H1 (cell line): ENCODE measurements at regions not wholly inside any gene's neighbourhood (a gene's known extent, or its start where the extent isn't known, plus 50 kb on each side); places are given as distances from the start of the nearest gene placed in this dataset.
A peak's percentile ranks its signal among the peaks of the same experiment; 100 is the strongest.

Source experiments
- CTCF ChIA-PET: fragments of 300-600 bp; sonication (Branson Sonifier 250); formaldehyde crosslinking; loops from one replicate; lab custom pipeline; 2021; ENCODE audit not compliant: partially characterized antibody; lab: Charles Lee
- POLR2A ChIA-PET: fragments of 300-600 bp; sonication (Branson Sonifier 250); formaldehyde crosslinking; loops from one replicate; lab custom pipeline; 2021; ENCODE audit warnings: inconsistent platforms; ENCODE audit not compliant: partially characterized antibody; lab: Charles Lee
- DNase-seq, 2 experiments: peaks; one replicate each; pipeline versions ENCODE4 v3.0.0 to v3.0.0-alpha.2; 2010 to 2022; ENCODE audit warnings: low spot score in 2 of 2, low read depth in 1 of 2, mixed read lengths in 1 of 2
- FAIRE-seq: peaks from 2 replicates; lab custom pipeline; 2011; peaks lifted over from hg19 to GRCh38; lab: Jason Lieb, UNC
- H2AFZ ChIP-seq: 2 replicates; pipeline ENCODE4 v1.8.1; 2012; ENCODE audit warnings: low read length, inconsistent platforms
- H2AK5ac ChIP-seq: 2 replicates; pipeline ENCODE4 v1.6.1; 2013; ENCODE audit warnings: low read depth, low read length
- H2BK120ac ChIP-seq: replicated peaks from 2 replicates; pipeline ENCODE3; 2013; ENCODE audit warnings: low read depth, low read length, inconsistent platforms
- H2BK12ac ChIP-seq: 2 replicates; pipeline ENCODE4 v1.6.1; 2013; ENCODE audit warnings: low read depth, low read length
- H2BK15ac ChIP-seq: 2 replicates; pipeline ENCODE4 v1.6.1; 2013; ENCODE audit warnings: low read length
- H2BK20ac ChIP-seq: 2 replicates; pipeline ENCODE4 v1.6.1; 2013; ENCODE audit warnings: low read length
- H2BK5ac ChIP-seq: 2 replicates; pipeline ENCODE4 v1.6.1; 2013; ENCODE audit warnings: low read depth, low read length
- H3K14ac ChIP-seq: 2 replicates; pipeline ENCODE4 v1.6.1; 2013; ENCODE audit warnings: inconsistent platforms; ENCODE audit not compliant: insufficient read length
- H3K18ac ChIP-seq: 2 replicates; pipeline ENCODE4 v1.6.1; 2013; ENCODE audit warnings: low read length; ENCODE audit errors: extremely low read depth
- H3K23ac ChIP-seq: 2 replicates; pipeline ENCODE4 v1.6.1; 2013; ENCODE audit warnings: inconsistent platforms; ENCODE audit not compliant: insufficient read length
- H3K23me2 ChIP-seq: 2 replicates; pipeline ENCODE4 v1.6.1; 2013; ENCODE audit warnings: low read depth, low read length
- H3K27ac ChIP-seq: 2 replicates; pipeline ENCODE4 v1.6.1; 2011; ENCODE audit warnings: low read depth, low read length, inconsistent platforms
- H3K27me3 ChIP-seq, 4 experiments: replicated peaks in 1 of 4; 1 replicate in 1 of 4; 2 replicates in 3 of 4; pipeline versions ENCODE4 v1.6.1 to v1.8.1; 2011 to 2013; ENCODE audit warnings: low read length in 3 of 4, mild to moderate bottlenecking in 3 of 4, inconsistent platforms in 2 of 4, mixed read lengths in 2 of 4, moderate library complexity in 1 of 4; ENCODE audit not compliant: control insufficient read depth in 3 of 4, insufficient read depth in 3 of 4; ENCODE audit errors: extremely low read depth in 1 of 4
- H3K36me3 ChIP-seq, 4 experiments: 2 replicates each; pipeline versions ENCODE4 v1.6.1 to v1.8.1; 2011 to 2013; ENCODE audit warnings: mild to moderate bottlenecking in 4 of 4, low read length in 3 of 4, moderate library complexity in 2 of 4, control low read depth in 1 of 4, inconsistent platforms in 1 of 4; ENCODE audit not compliant: insufficient read depth in 4 of 4, control insufficient read depth in 2 of 4
- H3K4ac ChIP-seq: replicated peaks from 2 replicates; pipeline ENCODE3; 2013; ENCODE audit warnings: low read length, low read depth, mixed read lengths, inconsistent platforms; ENCODE audit not compliant: insufficient read length
- H3K4me1 ChIP-seq, 4 experiments: replicated peaks in 1 of 4; 1 replicate in 1 of 4; 2 replicates in 3 of 4; pipeline versions ENCODE4 v1.6.1 to v1.8.1; 2011 to 2013; ENCODE audit warnings: low read length in 3 of 4, inconsistent platforms in 2 of 4, mixed read lengths in 1 of 4; ENCODE audit not compliant: insufficient read depth in 4 of 4, control insufficient read depth in 3 of 4
- H3K4me2 ChIP-seq, 2 experiments: 2 replicates each; pipeline versions ENCODE4 v1.6.1 to v1.8.1; 2011 to 2013; ENCODE audit warnings: low read depth in 2 of 2, low read length in 2 of 2, control low read depth in 1 of 2, inconsistent platforms in 1 of 2, mild to moderate bottlenecking in 1 of 2; ENCODE audit not compliant: insufficient read depth in 1 of 2
- H3K4me3 ChIP-seq, 4 experiments: fragments of 200-600, 300-600 bp in 1 of 4; sonication (generic), shearing (Covaris generic), sonication (Bioruptor Twin) in 1 of 4; 2 replicates each; pipeline versions ENCODE4 v1.5.1 to v1.8.1; 2011 to 2016; ENCODE audit warnings: low read length in 4 of 4, low read depth in 3 of 4, control low read depth in 2 of 4, inconsistent platforms in 2 of 4, mild to moderate bottlenecking in 2 of 4, mixed read lengths in 1 of 4, moderate library complexity in 1 of 4; ENCODE audit not compliant: insufficient read depth in 2 of 4; ENCODE audit errors: extremely low read depth in 1 of 4
- H3K56ac ChIP-seq: replicated peaks from 2 replicates; pipeline ENCODE3; 2013; ENCODE audit warnings: low read depth, mild to moderate bottlenecking, mixed read lengths, low read length, inconsistent platforms; ENCODE audit not compliant: insufficient read length
- H3K79me1 ChIP-seq: 2 replicates; pipeline ENCODE4 v1.6.1; 2013; ENCODE audit warnings: low read depth, low read length, control low read depth
- H3K79me2 ChIP-seq, 2 experiments: 2 replicates each; pipeline versions ENCODE4 v1.6.1 to v1.8.1; 2012 to 2013; ENCODE audit warnings: low read length in 2 of 2, mild to moderate bottlenecking in 2 of 2, inconsistent platforms in 1 of 2; ENCODE audit not compliant: insufficient read depth in 2 of 2, control insufficient read depth in 1 of 2
- H3K9ac ChIP-seq, 4 experiments: replicated peaks in 1 of 4; 1 replicate in 1 of 4; 2 replicates in 3 of 4; pipeline versions ENCODE4 v1.6.1 to v1.8.1; 2011 to 2013; ENCODE audit warnings: low read depth in 3 of 4, low read length in 3 of 4, control low read depth in 2 of 4, mild to moderate bottlenecking in 2 of 4, moderate library complexity in 2 of 4, inconsistent platforms in 1 of 4; ENCODE audit errors: extremely low read depth in 1 of 4
- H3K9me3 ChIP-seq, 2 experiments: 2 replicates each; pipeline versions ENCODE4 v1.6.1 to v1.8.1; 2012 to 2013; ENCODE audit warnings: mild to moderate bottlenecking in 2 of 2, moderate library complexity in 2 of 2, control low read depth in 1 of 2, inconsistent platforms in 1 of 2, low read depth in 1 of 2, low read length in 1 of 2, mixed read lengths in 1 of 2; ENCODE audit not compliant: insufficient read depth in 2 of 2
- H4K20me1 ChIP-seq, 2 experiments: replicated peaks in 1 of 2; 2 replicates each; pipeline versions ENCODE3 to v1.8.1; 2011 to 2013; ENCODE audit warnings: inconsistent platforms in 2 of 2, low read length in 2 of 2, mild to moderate bottlenecking in 1 of 2; ENCODE audit not compliant: insufficient read depth in 2 of 2, control insufficient read depth in 1 of 2
- H4K5ac ChIP-seq: 2 replicates; pipeline ENCODE4 v1.6.1; 2013; ENCODE audit warnings: low read length, low read depth, mixed read lengths, inconsistent platforms; ENCODE audit not compliant: insufficient read length
- H4K8ac ChIP-seq: 2 replicates; pipeline ENCODE4 v1.8.0; 2013; ENCODE audit warnings: mild to moderate bottlenecking, moderate library complexity, low read length, inconsistent platforms; ENCODE audit not compliant: insufficient read depth; ENCODE audit errors: extremely low read depth
- H4K91ac ChIP-seq: replicated peaks from 2 replicates; pipeline ENCODE3; 2013; ENCODE audit warnings: low read length, mixed read lengths, inconsistent platforms; ENCODE audit not compliant: insufficient read length
- GTF2F1 ChIP-seq: IDR thresholded peaks from 2 replicates; pipeline ENCODE4 v1.6.1; 2012; ENCODE audit warnings: low read depth, low read length, improper control_type of control experiment, borderline replicate concordance
- SIRT6 ChIP-seq: IDR thresholded peaks from one replicate; pipeline ENCODE4 v1.7.1; 2012; ENCODE audit warnings: low read length, inconsistent platforms
- WGBS, 2 experiments: shearing (Covaris generic) in 1 of 2; methylation state at CpG; one replicate each; pipeline versions ENCODE4 v1.1.6 to v1.1.7; 2013 to 2015; ENCODE audit warnings: low lambda C conversion rate in 2 of 2, mixed read lengths in 2 of 2, inconsistent platforms in 1 of 2, low coverage in 1 of 2, missing lambda C conversion rate in 1 of 2; ENCODE audit not compliant: insufficient replicate concordance in 2 of 2, insufficient coverage in 1 of 2, insufficient read length in 1 of 2; ENCODE audit errors: extremely low coverage in 1 of 2, missing lambda C conversion rate in 1 of 2; 5-methylcytosine and 5-hydroxymethylcytosine counted together

- no peaks in the 10 kb centered on the region for H3K36me3 ChIP-seq
- no peak overlapping the region for H2BK12ac ChIP-seq
- 0 out of 2 replicates have a peak, but pooled peaks cover 3% of the 10 kb centered on the region for H3K23me2 ChIP-seq
- H3K14ac ChIP-seq = no peak overlapping the region
- H2BK15ac ChIP-seq = no peak overlapping the region
- no peaks in the 10 kb centered on the region for H3K27me3 ChIP-seq
- no peak overlapping the region for H2BK5ac ChIP-seq
- no peak overlapping the region for H4K8ac ChIP-seq
- CTCF ChIA-PET = interaction anchor here (1.0 kb wide), 1 partner anchor 118 kb away, joined by 4 read pairs; no protein-coding TSS in a partner anchor
- no peak overlapping the region for H4K91ac ChIP-seq
- no peaks in the 10 kb centered on the region for H3K79me2 ChIP-seq
- FAIRE-seq (no peak), DNase-seq (peak in 1 of 2 experiments; percentile 19)
- H3K4me1 ChIP-seq = peaks cover 0 to 2% (median 0%) of the 10 kb centered on the region in 4 experiments; a peak in 1 of 7 replicates
- H3K23ac ChIP-seq = no peak overlapping the region
- no peak overlapping the region for H3K4me2 ChIP-seq
- H4K5ac ChIP-seq = no peak overlapping the region
- H3K56ac ChIP-seq = no peak overlapping the region
- no peak overlapping the region for H2AFZ ChIP-seq
- no peak overlapping the region for H3K9ac ChIP-seq
- no peak overlapping the region for H3K4me3 ChIP-seq
- no peak overlapping the region for H3K4ac ChIP-seq
- POLR2A ChIA-PET = no interaction called here
- H2BK120ac ChIP-seq = no peak overlapping the region
- H3K18ac ChIP-seq = no peak overlapping the region
- H3K9me3 ChIP-seq = peaks cover under 1 to 3% of the 10 kb centered on the region in 2 experiments; a peak in 2 of 4 replicates
- no peaks in the 10 kb centered on the region for H3K79me1 ChIP-seq
- no peak overlapping the region for H3K27ac ChIP-seq
- H2BK20ac ChIP-seq = no peak overlapping the region
- H4K20me1 ChIP-seq = no peaks in the 10 kb centered on the region
- WGBS, 2 experiments = 95% methylated on average over 15 of the region's 18 CpGs; no CpG with 5 or more reads in 1 of the 2 experiments
- H2AK5ac ChIP-seq = no peak overlapping the region
- TF ChIP-seq SIRT6 = no peak
- no peak for TF ChIP-seq GTF2F1
These were observed 860.8 kb downstream of the TBC1D22A start for GRCh38 chr22:47623066-47623762.
